Fibroblast of skin of right biceps (primary cell): ENCODE measurements at regions not wholly inside any gene's neighbourhood (a gene's known extent, or its start where the extent isn't known, plus 50 kb on each side); places are given as distances from the start of the nearest gene placed in this dataset.

Experiments
- DNase-seq: peaks from one replicate; pipeline ENCODE4 v3.0.0-alpha.2; 2013

GRCh38 chr7:26011039-26011696 lies 140.8 kb upstream of the NFE2L3 start:
- DNase-seq = no peak

GRCh38 chr7:26013551-26014083 lies 138.4 kb upstream of the NFE2L3 start:
- no peak for DNase-seq

GRCh38 chr7:26022982-26023381 lies 129.0 kb upstream of the NFE2L3 start:
- DNase-seq = peak; percentile 9

- DNase-seq = no peak
These were observed 122.1 kb upstream of the NFE2L3 start for GRCh38 chr7:26029911-26030310.

GRCh38 chr7:26034391-26034790 lies 117.6 kb upstream of the NFE2L3 start:
- no peak for DNase-seq

- no peak for DNase-seq
These were observed 116.4 kb upstream of the NFE2L3 start for GRCh38 chr7:26035552-26035951.

- no peak for DNase-seq
These were observed 115.9 kb upstream of the NFE2L3 start for GRCh38 chr7:26036092-26036491.

- no peak for DNase-seq
These were observed 113.6 kb upstream of the NFE2L3 start for GRCh38 chr7:26038201-26038990.

GRCh38 chr7:26040085-26040484 lies 111.9 kb upstream of the NFE2L3 start:
- DNase-seq = no peak

- no peak for DNase-seq
These were observed 109.8 kb upstream of the NFE2L3 start for GRCh38 chr7:26042237-26042636.

- DNase-seq = no peak
These were observed 108.2 kb upstream of the NFE2L3 start for GRCh38 chr7:26043801-26044200.

GRCh38 chr7:26044320-26044719 lies 107.7 kb upstream of the NFE2L3 start:
- DNase-seq = no peak

GRCh38 chr7:26046150-26046549 lies 105.8 kb upstream of the NFE2L3 start:
- no peak for DNase-seq

- no peak for DNase-seq
These were observed 105.1 kb upstream of the NFE2L3 start for GRCh38 chr7:26046878-26047277.

GRCh38 chr7:26048663-26049062 lies 103.3 kb upstream of the NFE2L3 start:
- DNase-seq = no peak

- DNase-seq = no peak
These were observed 102.9 kb upstream of the NFE2L3 start for GRCh38 chr7:26049081-26049480.

- no peak for DNase-seq
These were observed 101.0 kb upstream of the NFE2L3 start for GRCh38 chr7:26051021-26051420.

GRCh38 chr7:26052706-26053105 lies 99.3 kb upstream of the NFE2L3 start:
- peak; percentile 15 for DNase-seq

- DNase-seq = no peak
These were observed 97.6 kb upstream of the NFE2L3 start for GRCh38 chr7:26054386-26054785.

GRCh38 chr7:26055241-26055640 lies 96.8 kb upstream of the NFE2L3 start:
- DNase-seq = no peak

GRCh38 chr7:26060733-26061677 lies 91.0 kb upstream of the NFE2L3 start:
- no peak for DNase-seq

GRCh38 chr7:26061678-26062603 lies 90.1 kb upstream of the NFE2L3 start:
- peak; percentile 35 for DNase-seq
